GM21360 (cell line): ENCODE measurements at regions not wholly inside any gene's neighbourhood (a gene's known extent, or its start where the extent isn't known, plus 50 kb on each side); places are given as distances from the start of the nearest gene placed in this dataset.

Experiments used
- ATAC-seq: cut with Tn5 transposase; IDR thresholded peaks from one replicate; pipeline ENCODE4 v1.9.1; 2021; ENCODE audit warnings: mild to moderate bottlenecking, moderate library complexity; ENCODE audit not compliant: unreplicated experiment

DNA sequence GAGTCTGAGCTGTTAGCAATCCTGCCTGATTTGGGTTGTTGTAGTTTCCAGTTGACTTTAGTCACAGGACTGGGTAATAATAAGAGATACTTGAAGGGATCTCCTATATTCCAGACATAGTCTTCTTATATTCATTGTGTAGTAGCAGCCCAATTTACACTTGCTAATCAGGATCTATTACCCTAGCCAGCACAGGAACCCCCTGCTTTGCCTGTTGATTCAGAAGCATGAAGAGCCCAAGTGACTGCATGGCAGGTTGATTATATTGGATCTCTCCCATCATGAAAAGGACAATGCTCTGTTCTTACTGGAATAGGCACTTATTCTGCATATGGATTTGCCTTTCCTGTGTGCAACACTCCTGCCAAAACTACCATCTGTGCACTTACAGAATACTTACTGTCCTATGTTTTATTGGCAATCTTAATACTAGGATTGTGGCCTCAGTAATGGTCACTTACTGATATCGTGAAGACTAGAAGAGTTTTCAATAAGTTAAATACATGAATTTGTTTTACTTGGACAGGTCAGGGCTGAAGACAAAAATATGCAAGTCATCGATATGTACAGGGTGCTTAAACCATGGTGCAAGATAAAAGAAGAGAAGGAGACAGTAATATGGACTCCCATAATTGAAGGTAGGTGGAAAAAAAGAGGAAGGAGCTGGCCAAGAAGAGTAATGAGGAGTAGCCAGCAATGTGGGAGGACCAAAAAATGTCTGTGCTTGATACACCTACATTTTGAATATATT is 304.1 kb downstream of the MCTP2 start:
- ATAC-seq, result no peak

GRCh38 chr15:94536549-94536948 is 305.2 kb downstream of the MCTP2 start:
- ATAC-seq, result no peak

- ATAC-seq, result no peak
These were observed 306.9 kb downstream of the MCTP2 start for GRCh38 chr15:94538280-94538679.

DNA sequence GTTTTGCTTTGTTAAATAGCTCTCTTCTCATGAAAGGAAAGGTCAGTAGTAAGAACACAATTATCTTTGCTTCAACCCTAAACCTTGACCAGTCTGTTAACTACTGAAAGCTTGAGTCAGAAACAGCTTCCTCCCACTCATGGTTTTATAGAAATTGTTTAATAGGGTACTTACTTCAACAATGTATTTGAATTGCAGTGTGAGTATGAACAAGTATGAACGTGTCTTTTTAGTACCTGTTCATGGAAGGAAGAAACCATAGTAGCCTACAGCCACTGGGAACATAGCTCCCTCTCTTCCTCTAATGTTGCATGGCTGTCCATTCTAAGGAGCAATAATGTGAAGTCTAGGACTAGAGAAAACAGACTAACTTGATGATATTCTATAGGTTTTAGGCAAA is 311.0 kb downstream of the MCTP2 start:
- no peak for ATAC-seq

DNA sequence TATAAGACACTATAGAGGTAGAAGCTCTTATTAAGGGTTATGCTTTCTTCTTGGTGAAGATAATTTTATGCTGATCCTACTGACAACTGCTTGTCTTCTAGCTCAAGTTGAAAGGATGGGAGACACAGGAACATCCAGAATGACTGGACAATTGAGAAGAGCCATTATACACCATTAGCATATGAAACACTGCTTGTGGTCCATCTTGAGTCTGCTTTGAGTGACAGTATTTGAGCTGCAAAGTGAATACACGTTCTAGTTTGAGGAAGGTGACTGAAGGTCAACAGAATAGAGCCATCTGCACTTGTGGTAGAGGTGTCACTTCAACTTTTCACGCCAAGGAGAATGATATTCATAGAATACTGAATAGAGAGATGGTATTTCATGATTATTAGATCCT is 315.4 kb downstream of the MCTP2 start:
- ATAC-seq, result no peak

DNA sequence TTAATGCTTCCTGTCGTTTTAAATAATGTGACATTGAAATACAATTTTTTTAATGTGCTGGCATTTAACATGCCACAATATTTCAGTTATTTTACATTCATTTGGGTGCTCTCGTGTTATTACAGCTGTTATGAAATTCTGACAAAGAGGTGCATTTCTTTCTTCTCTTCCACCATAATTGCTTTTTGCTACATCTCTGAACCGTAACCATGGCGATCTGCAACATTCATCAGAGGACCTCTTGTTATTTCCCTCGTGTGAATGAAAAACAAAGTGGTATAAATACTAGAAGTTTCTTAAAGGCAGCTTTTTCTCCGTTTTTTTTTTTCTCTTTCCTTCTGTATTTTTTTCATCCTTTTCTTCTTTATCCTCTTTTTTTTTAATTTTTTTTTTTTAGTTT is 316.4 kb downstream of the MCTP2 start:
- no peak for ATAC-seq

GRCh38 chr15:94555841-94556519 is 324.6 kb downstream of the MCTP2 start:
- no peak for ATAC-seq

GRCh38 chr15:94561036-94561689 is 329.8 kb downstream of the MCTP2 start:
- no peak for ATAC-seq

DNA sequence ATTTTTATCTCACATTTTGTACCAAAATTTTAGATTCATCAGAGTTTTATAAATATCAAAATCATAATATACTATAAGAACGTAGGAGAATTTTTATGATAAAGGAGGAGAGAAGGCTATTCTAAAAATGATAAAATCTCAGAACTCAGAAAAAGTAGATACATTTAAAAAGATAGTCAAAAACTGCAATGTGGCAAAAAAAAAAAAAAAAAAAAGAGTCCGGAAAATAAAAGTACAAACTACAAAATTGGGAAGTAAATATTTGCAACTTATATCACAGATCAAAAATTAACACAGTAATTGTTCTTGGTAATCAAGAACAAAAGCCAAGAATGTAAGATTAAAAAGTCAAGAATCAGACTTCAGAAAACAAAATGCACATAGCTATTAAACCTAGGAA is 332.1 kb downstream of the MCTP2 start:
- no peak for ATAC-seq

DNA sequence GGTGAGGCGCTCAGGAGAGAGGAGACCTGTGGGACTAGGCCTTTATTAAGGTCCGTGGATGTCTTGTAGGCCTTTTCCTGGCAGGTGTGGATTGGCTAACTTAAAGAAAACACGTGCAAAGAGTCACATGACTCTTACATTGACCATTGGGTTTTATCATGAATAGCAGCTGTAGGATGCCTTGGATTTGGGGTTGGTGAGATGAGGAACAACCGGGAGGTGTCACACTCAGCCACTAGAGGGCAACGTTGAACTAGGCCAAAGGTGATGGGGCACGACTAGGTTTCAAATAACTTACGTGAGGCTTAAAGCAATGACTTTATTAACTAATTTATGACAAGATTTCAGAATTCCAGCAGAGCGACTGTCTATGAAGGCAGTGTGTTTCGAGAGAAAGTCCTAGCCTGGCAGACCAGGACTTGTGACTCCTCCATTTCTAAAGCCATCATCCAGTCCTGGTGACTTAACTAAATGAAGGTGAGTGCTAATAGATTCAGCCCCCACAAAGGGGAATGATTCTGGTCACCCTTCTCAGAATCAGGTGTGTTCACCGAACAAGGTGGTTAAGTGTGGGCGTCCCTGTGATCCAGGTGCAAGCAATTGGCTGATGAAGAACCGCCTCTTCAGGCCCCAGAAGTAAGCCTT is 345.6 kb downstream of the MCTP2 start:
- peak; percentile 89 for ATAC-seq

- ATAC-seq, result no peak
These were observed 347.9 kb downstream of the MCTP2 start for GRCh38 chr15:94579286-94579685.

- no peak for ATAC-seq
These were observed 349.0 kb downstream of the MCTP2 start for GRCh38 chr15:94580211-94580885.

GRCh38 chr15:94582368-94582767 is 351.0 kb downstream of the MCTP2 start:
- peak; percentile 45 for ATAC-seq

- ATAC-seq, result peak; percentile 78
These were observed 353.5 kb downstream of the MCTP2 start for GRCh38 chr15:94584833-94585244.

DNA sequence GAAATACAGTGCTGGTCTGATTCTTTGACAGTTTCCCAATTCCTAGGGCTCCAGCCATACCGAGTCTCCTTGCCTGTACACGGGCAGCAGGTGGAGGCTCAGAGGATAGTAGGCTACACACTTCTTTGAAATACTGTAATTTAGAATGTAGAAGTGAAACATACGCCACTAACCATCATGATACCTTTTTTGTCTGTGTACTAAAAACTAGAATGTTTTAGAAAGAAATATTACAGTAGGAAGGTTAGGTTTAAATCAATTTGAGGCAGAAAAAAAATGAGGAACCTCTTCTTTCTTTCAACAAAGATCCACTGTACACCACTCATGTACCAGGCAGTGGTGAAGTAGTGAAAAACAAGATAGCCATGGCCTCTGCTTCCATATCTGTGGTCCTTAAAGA is 354.7 kb downstream of the MCTP2 start:
- ATAC-seq, result peak; percentile 74

GRCh38 chr15:94587113-94587512 is 355.8 kb downstream of the MCTP2 start:
- no peak for ATAC-seq

DNA sequence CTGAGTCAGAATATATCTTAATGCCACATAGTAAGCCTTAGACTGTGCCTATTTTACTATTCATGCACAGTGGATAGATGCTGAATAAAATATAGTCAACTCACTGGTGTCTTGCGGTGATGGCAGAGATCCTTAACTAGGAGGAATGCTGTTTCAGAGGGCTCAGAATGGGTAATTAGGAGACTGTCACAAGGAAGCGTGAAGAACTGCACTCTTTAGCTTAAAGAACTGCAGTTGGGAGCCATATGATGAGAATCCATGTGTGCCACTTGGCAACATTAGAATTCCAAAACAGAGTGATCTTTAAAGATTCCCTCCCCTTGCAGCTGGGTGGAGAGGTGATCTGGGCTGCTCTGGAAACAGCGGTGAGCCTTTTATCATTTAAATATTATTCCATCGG is 357.6 kb downstream of the MCTP2 start:
- ATAC-seq, result no peak

DNA sequence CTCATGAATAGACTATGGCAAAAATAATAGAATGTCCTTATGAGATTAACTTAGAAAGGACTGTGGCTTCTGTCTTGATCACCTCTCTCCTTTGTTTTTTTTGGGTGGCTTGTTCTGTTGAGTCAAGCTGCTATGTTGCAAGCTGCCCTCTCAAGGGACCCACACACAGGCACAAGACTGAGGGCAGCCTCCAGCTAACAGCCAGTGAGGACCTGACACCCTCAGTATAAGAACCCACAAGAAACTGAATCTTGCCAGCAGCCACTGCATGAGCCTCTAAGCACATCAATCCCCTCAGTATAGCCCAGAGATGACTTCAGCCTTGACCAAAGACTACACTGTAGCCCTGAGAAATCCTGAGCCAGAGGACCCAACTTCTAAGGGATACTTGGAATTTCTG is 361.1 kb downstream of the MCTP2 start:
- no peak for ATAC-seq

GRCh38 chr15:94596707-94597106 is 365.3 kb downstream of the MCTP2 start:
- ATAC-seq, result no peak

DNA sequence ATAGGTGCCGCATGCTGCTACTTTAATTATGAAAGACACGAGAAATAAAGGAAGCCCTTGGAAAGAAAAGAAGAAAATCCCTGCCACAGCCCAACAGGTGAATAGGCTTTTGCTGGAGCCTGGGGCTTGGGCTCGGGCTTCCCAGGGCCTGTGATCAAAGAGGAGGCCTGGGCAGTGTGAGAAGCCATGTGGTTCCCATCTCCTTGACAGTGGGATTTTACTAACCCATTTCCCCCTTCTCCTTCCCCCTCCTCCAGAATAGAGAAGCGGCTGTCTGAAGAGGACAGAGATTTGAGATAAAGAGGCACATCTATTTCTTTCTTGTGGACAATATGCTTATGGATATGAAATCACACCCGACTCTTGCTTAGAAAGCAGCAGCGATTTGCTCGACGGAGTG is 369.1 kb downstream of the MCTP2 start:
- ATAC-seq, result no peak
